Keratinocyte (primary cell): ENCODE measurements at regions not wholly inside any gene's neighbourhood (a gene's known extent, or its start where the extent isn't known, plus 50 kb on each side); places are given as distances from the start of the nearest gene placed in this dataset.

ENCODE experiments used
- EZH2 ChIP-seq: IDR thresholded peaks from one replicate; pipeline ENCODE4 v1.6.1; 2012; ENCODE audit warnings: inconsistent platforms, mild to moderate bottlenecking, low read length, moderate library complexity
- TF ChIP-seq, protein P1 (sequence below), 3 experiments: IDR thresholded peaks in 1 of 3; conservative IDR thresholded peaks in 1 of 3; optimal IDR thresholded peaks in 1 of 3; 2 replicates in 2 of 3; 3 replicates in 1 of 3; pipeline versions ENCODE3 to v1.5.1; 2011; ENCODE audit warnings: low read length in 3 of 3, mild to moderate bottlenecking in 3 of 3, moderate library complexity in 2 of 3, control low read depth in 1 of 3, inconsistent platforms in 1 of 3; ENCODE audit not compliant: insufficient read depth in 2 of 3; ENCODE audit errors: extremely low read depth in 1 of 3

DNA sequence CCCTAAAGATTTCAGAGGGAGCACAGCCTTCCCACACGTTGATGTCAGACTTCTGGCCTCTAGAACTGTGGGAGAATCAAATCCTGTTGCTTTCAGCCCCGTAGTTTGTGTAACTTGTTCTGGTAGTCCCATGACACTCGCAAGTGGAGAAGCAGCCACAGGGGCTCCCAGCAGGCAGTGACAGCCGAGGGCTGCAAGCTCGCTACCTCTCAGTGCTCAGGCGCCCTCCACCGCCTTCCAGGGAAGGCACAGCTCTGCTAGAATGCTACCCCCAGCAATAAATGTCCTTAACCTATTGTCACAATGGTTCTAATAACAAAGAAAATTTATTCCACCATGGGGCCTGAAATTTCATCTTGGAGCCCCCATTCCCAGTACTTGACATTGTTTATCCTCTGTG lies 143.1 kb upstream of the ZNF236 start:
- TF ChIP-seq, protein P1, sequence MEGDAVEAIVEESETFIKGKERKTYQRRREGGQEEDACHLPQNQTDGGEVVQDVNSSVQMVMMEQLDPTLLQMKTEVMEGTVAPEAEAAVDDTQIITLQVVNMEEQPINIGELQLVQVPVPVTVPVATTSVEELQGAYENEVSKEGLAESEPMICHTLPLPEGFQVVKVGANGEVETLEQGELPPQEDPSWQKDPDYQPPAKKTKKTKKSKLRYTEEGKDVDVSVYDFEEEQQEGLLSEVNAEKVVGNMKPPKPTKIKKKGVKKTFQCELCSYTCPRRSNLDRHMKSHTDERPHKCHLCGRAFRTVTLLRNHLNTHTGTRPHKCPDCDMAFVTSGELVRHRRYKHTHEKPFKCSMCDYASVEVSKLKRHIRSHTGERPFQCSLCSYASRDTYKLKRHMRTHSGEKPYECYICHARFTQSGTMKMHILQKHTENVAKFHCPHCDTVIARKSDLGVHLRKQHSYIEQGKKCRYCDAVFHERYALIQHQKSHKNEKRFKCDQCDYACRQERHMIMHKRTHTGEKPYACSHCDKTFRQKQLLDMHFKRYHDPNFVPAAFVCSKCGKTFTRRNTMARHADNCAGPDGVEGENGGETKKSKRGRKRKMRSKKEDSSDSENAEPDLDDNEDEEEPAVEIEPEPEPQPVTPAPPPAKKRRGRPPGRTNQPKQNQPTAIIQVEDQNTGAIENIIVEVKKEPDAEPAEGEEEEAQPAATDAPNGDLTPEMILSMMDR (optimal IDR thresholded peaks at IDR 0.05 in 1 of 3, IDR thresholded peaks at IDR 0.05 in 1 of 3, conservative IDR thresholded peaks at IDR 0.05 in 1 of 3; ENCODE audit: extremely low read depth in 1 of 3, insufficient read depth in 2 of 3, low read length in 3 of 3) = no peak
- TF ChIP-seq EZH2 = no peak
